CD4-positive, CD25-positive, alpha-beta regulatory T cell (primary cell): ENCODE measurements at regions not wholly inside any gene's neighbourhood (a gene's known extent, or its start where the extent isn't known, plus 50 kb on each side); places are given as distances from the start of the nearest gene placed in this dataset.

ENCODE experiments used
- ATAC-seq, 2 donors: fragments of 150-1000 bp; cut with Tn5 transposase; one replicate each; pipeline ENCODE4 v1.10.0; 2021; ENCODE audit warnings: low read depth in 2 of 2, moderate number of reproducible peaks in 2 of 2, moderate library complexity in 1 of 2
- DNase-seq, 3 donors: peaks; one replicate each; pipeline versions ENCODE4 v3.0.0 to v3.0.0-alpha.2; 2012 to 2022; ENCODE audit warnings: mixed read lengths in 1 of 3
- H3K27ac ChIP-seq: one replicate; pipeline ENCODE4 v1.7.0; 2013; ENCODE audit warnings: mild to moderate bottlenecking, low read length; ENCODE audit not compliant: insufficient read depth, poor library complexity, severe bottlenecking
- H3K27me3 ChIP-seq: one replicate; pipeline ENCODE4 v1.7.0; 2013; ENCODE audit warnings: low read length; ENCODE audit not compliant: control insufficient read depth, insufficient read depth
- H3K36me3 ChIP-seq: one replicate; pipeline ENCODE4 v1.7.0; 2013; ENCODE audit warnings: mild to moderate bottlenecking, low read length, moderate library complexity; ENCODE audit not compliant: control insufficient read depth, insufficient read depth
- H3K4me1 ChIP-seq: 2 replicates; pipeline ENCODE4 v1.7.0; 2013; ENCODE audit warnings: mild to moderate bottlenecking, low read length; ENCODE audit not compliant: insufficient read depth, control insufficient read depth, poor library complexity, severe bottlenecking
- H3K4me3 ChIP-seq: one replicate; pipeline ENCODE4 v1.7.0; 2013; ENCODE audit warnings: low read depth, mild to moderate bottlenecking, low read length, moderate library complexity
- H3K9me3 ChIP-seq, 2 experiments: 1 replicate in 1 of 2; 2 replicates in 1 of 2; pipeline ENCODE4 v1.7.0; 2013; ENCODE audit warnings: low read length in 2 of 2, mild to moderate bottlenecking in 1 of 2, moderate library complexity in 1 of 2; ENCODE audit not compliant: control insufficient read depth in 2 of 2
- H3K27ac Mint-ChIP-seq, 3 donors: one replicate each; pipeline ENCODE4 v1.8.0; 2020 to 2022; ENCODE audit warnings: mild to moderate bottlenecking in 3 of 3, mixed read lengths in 3 of 3, moderate library complexity in 2 of 3
- H3K27me3 Mint-ChIP-seq: one replicate; pipeline ENCODE4 v1.8.0; 2022; ENCODE audit warnings: mild to moderate bottlenecking, mixed read lengths
- H3K36me3 Mint-ChIP-seq: one replicate; pipeline ENCODE4 v1.8.0; 2020; ENCODE audit warnings: mixed read lengths
- H3K4me1 Mint-ChIP-seq, 4 donors: one replicate each; pipeline ENCODE4 v1.8.0; 2020 to 2022; ENCODE audit warnings: mixed read lengths in 4 of 4, mild to moderate bottlenecking in 1 of 4
- H3K4me3 Mint-ChIP-seq, 4 donors: one replicate each; pipeline ENCODE4 v1.8.0; 2020 to 2022; ENCODE audit warnings: mild to moderate bottlenecking in 4 of 4, mixed read lengths in 4 of 4, moderate library complexity in 3 of 4
- H3K9me3 Mint-ChIP-seq, 7 donors: one replicate each; pipeline ENCODE4 v1.8.0; 2020 to 2022; ENCODE audit warnings: mixed read lengths in 7 of 7, mild to moderate bottlenecking in 3 of 7, moderate library complexity in 2 of 7

DNA sequence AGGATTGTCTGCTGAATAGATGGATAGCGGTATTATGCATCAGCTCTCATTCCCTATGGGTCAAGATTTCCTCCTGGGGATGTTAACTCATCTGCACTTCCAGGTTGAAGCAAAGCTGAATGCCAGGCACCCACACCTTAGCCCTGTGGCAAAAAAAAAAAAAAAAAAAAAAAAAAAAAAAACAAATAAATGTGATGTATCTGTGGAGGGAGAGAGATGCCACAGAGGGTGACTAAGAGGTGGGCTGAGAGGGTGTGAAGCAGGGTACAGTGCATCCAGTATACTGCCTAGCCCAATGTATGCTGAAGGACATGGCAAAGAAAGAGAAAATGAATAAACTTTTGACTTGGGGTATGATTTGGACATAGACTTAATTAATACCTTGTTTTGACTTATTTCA, 91.4 kb downstream of the COPS8 start:
- no peaks in the 10 kb centered on the region for H3K36me3 Mint-ChIP-seq
- Histone ChIP-seq H3K4me3 (no peak overlapping the region), H3K36me3 (no peaks in the 10 kb centered on the region), H3K9me3 (no peaks in the 10 kb centered on the region), H3K27me3 (peaks cover 5% of the 10 kb centered on the region), H3K27ac (no peak overlapping the region), H3K4me1 (no peaks in the 10 kb centered on the region)
- H3K4me3 Mint-ChIP-seq: no peak overlapping the region
- peaks cover 33% of the 10 kb centered on the region for H3K27me3 Mint-ChIP-seq
- DNase-seq: no peak
- no peak for ATAC-seq
- H3K27ac Mint-ChIP-seq: no peak overlapping the region
- peaks cover 0 to 2% (median 0%) of the 10 kb centered on the region in 7 donors for H3K9me3 Mint-ChIP-seq
- no peaks in the 10 kb centered on the region for H3K4me1 Mint-ChIP-seq

- no peaks in the 10 kb centered on the region for H3K4me1 ChIP-seq
- H3K36me3 ChIP-seq: no peaks in the 10 kb centered on the region
- DNase-seq: no peak
- Mint-ChIP-seq H3K4me3 (no peak overlapping the region), H3K9me3 (peaks cover 0 to 2% (median 0%) of the 10 kb centered on the region in 7 donors), H3K27me3 (peaks cover 23% of the 10 kb centered on the region), H3K27ac (no peak overlapping the region), H3K36me3 (no peaks in the 10 kb centered on the region), H3K4me1 (no peaks in the 10 kb centered on the region)
- H3K27me3 ChIP-seq: peaks cover 5% of the 10 kb centered on the region
- no peaks in the 10 kb centered on the region for H3K9me3 ChIP-seq
- no peak overlapping the region for H3K4me3 ChIP-seq
- no peak for ATAC-seq
- no peak overlapping the region for H3K27ac ChIP-seq
Measured at GRCh38 chr2:237177986-237178385, 92.3 kb downstream of the COPS8 start.

- Mint-ChIP-seq H3K9me3 (peaks cover 0 to 2% (median 0%) of the 10 kb centered on the region in 7 donors), H3K27me3 (peaks cover 23% of the 10 kb centered on the region), H3K36me3 (no peaks in the 10 kb centered on the region), H3K4me3 (no peak overlapping the region), H3K27ac (no peak overlapping the region), H3K4me1 (no peaks in the 10 kb centered on the region)
- peaks cover 5% of the 10 kb centered on the region for H3K27me3 ChIP-seq
- H3K4me3 ChIP-seq: no peak overlapping the region
- DNase-seq: no peak
- no peak for ATAC-seq
- H3K9me3 ChIP-seq: no peaks in the 10 kb centered on the region
- H3K27ac ChIP-seq: no peak overlapping the region
- no peaks in the 10 kb centered on the region for H3K36me3 ChIP-seq
- no peaks in the 10 kb centered on the region for H3K4me1 ChIP-seq
Measured at GRCh38 chr2:237178396-237178795, 92.7 kb downstream of the COPS8 start.

DNA sequence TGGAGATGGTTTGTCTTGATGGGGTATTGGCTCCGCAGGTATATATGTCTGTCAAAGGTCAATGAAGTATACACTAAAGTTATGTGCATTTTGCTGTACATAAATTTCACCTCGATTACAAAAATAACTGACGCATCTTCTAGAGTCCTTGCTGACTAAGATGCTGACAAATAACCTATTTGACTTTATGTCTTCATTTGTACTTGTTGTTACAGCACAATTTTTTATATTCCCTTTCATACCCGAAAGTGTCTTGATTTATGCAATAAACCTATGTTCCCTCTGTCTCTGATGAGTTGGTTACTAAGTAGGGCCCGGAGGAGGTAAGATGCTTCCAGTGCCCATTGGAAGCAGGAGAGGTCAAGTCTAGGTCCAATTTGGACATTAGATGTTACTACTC, 93.5 kb downstream of the COPS8 start:
- H3K27ac ChIP-seq: no peak overlapping the region
- H3K9me3 ChIP-seq: no peaks in the 10 kb centered on the region
- H3K27me3 Mint-ChIP-seq: peaks cover 23% of the 10 kb centered on the region
- H3K4me1 ChIP-seq: no peaks in the 10 kb centered on the region
- H3K4me1 Mint-ChIP-seq: no peaks in the 10 kb centered on the region
- DNase-seq (no peak), ATAC-seq (no peak)
- H3K4me3 ChIP-seq: no peak overlapping the region
- peaks cover 0 to 2% (median 0%) of the 10 kb centered on the region in 7 donors for H3K9me3 Mint-ChIP-seq
- H3K27me3 ChIP-seq: peaks cover 5% of the 10 kb centered on the region
- no peak overlapping the region for H3K4me3 Mint-ChIP-seq
- no peaks in the 10 kb centered on the region for H3K36me3 Mint-ChIP-seq
- H3K36me3 ChIP-seq: no peaks in the 10 kb centered on the region
- no peak overlapping the region for H3K27ac Mint-ChIP-seq

GRCh38 chr2:237180187-237180586, 94.5 kb downstream of the COPS8 start:
- Mint-ChIP-seq H3K4me3 (no peak overlapping the region), H3K4me1 (no peaks in the 10 kb centered on the region), H3K27me3 (peaks cover 28% of the 10 kb centered on the region), H3K27ac (no peak overlapping the region), H3K9me3 (peaks cover 0 to 6% (median 0%) of the 10 kb centered on the region in 7 donors), H3K36me3 (no peaks in the 10 kb centered on the region)
- Histone ChIP-seq H3K9me3 (no peaks in the 10 kb centered on the region), H3K27me3 (peaks cover 5% of the 10 kb centered on the region), H3K4me3 (no peak overlapping the region), H3K36me3 (no peaks in the 10 kb centered on the region), H3K27ac (no peak overlapping the region), H3K4me1 (no peaks in the 10 kb centered on the region)
- ATAC-seq (no peak), DNase-seq (no peak)

DNA sequence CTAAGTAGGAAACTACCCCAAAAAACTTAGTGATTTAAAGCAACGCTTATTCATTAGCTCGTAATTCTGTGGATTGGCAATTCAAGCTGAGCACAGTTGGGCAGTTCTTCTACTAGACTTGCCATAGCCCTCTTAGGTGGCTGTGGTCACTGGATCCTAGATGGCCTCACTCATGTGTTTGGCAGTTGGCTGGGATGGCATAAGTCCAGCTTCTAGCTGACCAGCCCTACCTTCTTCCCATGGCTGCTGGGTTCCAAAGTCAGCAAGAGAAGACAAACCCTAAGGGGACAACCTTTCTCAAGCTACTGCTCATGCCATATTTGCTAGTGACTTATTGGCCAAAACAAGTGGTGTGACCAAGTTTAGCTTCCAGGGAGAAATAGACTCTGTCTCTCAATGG, 95.3 kb downstream of the COPS8 start:
- Mint-ChIP-seq H3K36me3 (no peaks in the 10 kb centered on the region), H3K4me3 (no peak overlapping the region), H3K4me1 (no peaks in the 10 kb centered on the region), H3K27me3 (peaks cover 26% of the 10 kb centered on the region), H3K27ac (no peak overlapping the region), H3K9me3 (peaks cover 0 to 6% (median 0%) of the 10 kb centered on the region in 7 donors)
- no peaks in the 10 kb centered on the region for H3K9me3 ChIP-seq
- DNase-seq: no peak
- no peaks in the 10 kb centered on the region for H3K4me1 ChIP-seq
- H3K27ac ChIP-seq: no peak overlapping the region
- ATAC-seq: no peak
- peaks cover 5% of the 10 kb centered on the region for H3K27me3 ChIP-seq
- H3K36me3 ChIP-seq: no peaks in the 10 kb centered on the region
- no peak overlapping the region for H3K4me3 ChIP-seq

GRCh38 chr2:237181844-237182243, 96.2 kb downstream of the COPS8 start:
- no peaks in the 10 kb centered on the region for H3K9me3 ChIP-seq
- DNase-seq (no peak), ATAC-seq (no peak)
- no peak overlapping the region for H3K4me3 Mint-ChIP-seq
- no peak overlapping the region for H3K27ac Mint-ChIP-seq
- H3K27me3 Mint-ChIP-seq: peaks cover 23% of the 10 kb centered on the region
- no peak overlapping the region for H3K4me3 ChIP-seq
- H3K27me3 ChIP-seq: peaks cover 2% of the 10 kb centered on the region
- no peaks in the 10 kb centered on the region for H3K4me1 Mint-ChIP-seq
- no peaks in the 10 kb centered on the region for H3K36me3 ChIP-seq
- no peak overlapping the region for H3K27ac ChIP-seq
- no peaks in the 10 kb centered on the region for H3K36me3 Mint-ChIP-seq
- H3K4me1 ChIP-seq: no peaks in the 10 kb centered on the region
- peaks cover 0 to 10% (median 0%) of the 10 kb centered on the region in 7 donors for H3K9me3 Mint-ChIP-seq

- Mint-ChIP-seq H3K4me1 (no peaks in the 10 kb centered on the region), H3K4me3 (no peak overlapping the region), H3K36me3 (no peaks in the 10 kb centered on the region), H3K9me3 (peaks cover 0 to 10% (median 0%) of the 10 kb centered on the region in 7 donors), H3K27me3 (peaks cover 27% of the 10 kb centered on the region), H3K27ac (no peak overlapping the region)
- ATAC-seq (no peak), DNase-seq (no peak)
- H3K9me3 ChIP-seq: no peaks in the 10 kb centered on the region
- H3K4me3 ChIP-seq: no peak overlapping the region
- H3K27ac ChIP-seq: no peak overlapping the region
- no peaks in the 10 kb centered on the region for H3K4me1 ChIP-seq
- no peaks in the 10 kb centered on the region for H3K36me3 ChIP-seq
- peaks cover 1% of the 10 kb centered on the region for H3K27me3 ChIP-seq
Measured at GRCh38 chr2:237182422-237183123, 96.9 kb downstream of the COPS8 start.
